Activated T-helper 17 cell treated with anti-CD3 and anti-CD28 coated beads, Interleukin-2, amount 50 U/mL, for 72 hours (primary cell): ENCODE measurements at regions not wholly inside any gene's neighbourhood (a gene's known extent, or its start where the extent isn't known, plus 50 kb on each side); places are given as distances from the start of the nearest gene placed in this dataset.

Experiments used
- ATAC-seq: fragments of 150-1000 bp; cut with Tn5 transposase; replicated peaks from 2 replicates; pipeline ENCODE4 v1.10.0; 2021; ENCODE audit warnings: mild to moderate bottlenecking, moderate library complexity
- H3K27ac Mint-ChIP-seq: one replicate; pipeline ENCODE4 v1.8.0; 2022; ENCODE audit warnings: mixed read lengths
- H3K27me3 Mint-ChIP-seq: one replicate; pipeline ENCODE4 v1.8.0; 2022; ENCODE audit warnings: mixed read lengths
- H3K36me3 Mint-ChIP-seq: one replicate; pipeline ENCODE4 v1.8.0; 2022; ENCODE audit warnings: low read depth, mild to moderate bottlenecking, mixed read lengths
- H3K4me1 Mint-ChIP-seq: one replicate; pipeline ENCODE4 v1.8.0; 2022; ENCODE audit warnings: mixed read lengths
- H3K4me3 Mint-ChIP-seq: one replicate; pipeline ENCODE4 v1.8.0; 2022; ENCODE audit warnings: mild to moderate bottlenecking, mixed read lengths
- H3K9me3 Mint-ChIP-seq: one replicate; pipeline ENCODE4 v1.8.0; 2022; ENCODE audit warnings: mixed read lengths

DNA sequence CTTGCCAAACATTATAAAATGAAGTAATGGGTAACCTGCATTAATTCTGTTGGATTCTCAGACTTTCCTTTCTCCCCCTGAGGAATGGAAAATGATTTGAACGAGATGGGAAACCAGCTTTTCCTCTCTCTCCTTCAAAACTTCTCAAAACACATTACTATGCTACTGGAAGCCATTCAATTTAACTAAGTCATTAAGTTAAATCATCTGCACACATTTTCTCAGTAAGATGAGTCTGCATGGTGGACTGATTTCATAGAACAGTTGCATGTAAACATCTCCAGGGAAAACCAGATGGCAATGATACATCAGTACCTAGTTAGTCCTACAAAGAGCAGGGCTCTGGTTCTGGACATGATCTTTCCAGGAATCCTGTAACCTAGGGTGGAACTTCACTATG, 59.9 kb downstream of the BMP4 start:
- Mint-ChIP-seq H3K27me3 (peaks cover 20% of the 10 kb centered on the region), H3K36me3 (no peaks in the 10 kb centered on the region), H3K27ac (no peak overlapping the region), H3K4me3 (no peak overlapping the region), H3K4me1 (no peaks in the 10 kb centered on the region), H3K9me3 (peaks cover 4% of the 10 kb centered on the region)
- no peak for ATAC-seq

DNA sequence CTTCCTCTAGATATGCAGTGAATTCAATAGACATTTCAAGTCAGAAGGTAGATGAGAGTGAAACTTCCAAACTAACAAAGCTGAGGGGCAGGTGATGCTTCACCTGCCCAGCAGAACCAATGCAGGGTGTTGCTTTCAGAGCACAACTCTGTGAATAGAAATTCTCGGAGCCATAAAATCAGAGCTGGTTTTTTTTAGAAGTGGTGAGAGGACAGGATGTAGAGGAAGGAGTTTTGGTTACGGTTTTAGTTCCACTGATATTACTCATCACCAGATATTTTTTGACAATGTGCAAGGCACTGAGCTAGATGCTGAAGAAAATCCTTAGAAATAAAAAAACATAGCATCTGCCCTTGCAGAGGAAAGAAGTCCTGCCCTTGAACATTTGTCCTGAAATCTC, 62.2 kb downstream of the BMP4 start:
- Mint-ChIP-seq H3K4me1 (no peaks in the 10 kb centered on the region), H3K27me3 (peaks cover 16% of the 10 kb centered on the region), H3K9me3 (peaks cover 4% of the 10 kb centered on the region), H3K36me3 (no peaks in the 10 kb centered on the region), H3K4me3 (no peak overlapping the region), H3K27ac (no peak overlapping the region)
- peak; percentile 43 for ATAC-seq

DNA sequence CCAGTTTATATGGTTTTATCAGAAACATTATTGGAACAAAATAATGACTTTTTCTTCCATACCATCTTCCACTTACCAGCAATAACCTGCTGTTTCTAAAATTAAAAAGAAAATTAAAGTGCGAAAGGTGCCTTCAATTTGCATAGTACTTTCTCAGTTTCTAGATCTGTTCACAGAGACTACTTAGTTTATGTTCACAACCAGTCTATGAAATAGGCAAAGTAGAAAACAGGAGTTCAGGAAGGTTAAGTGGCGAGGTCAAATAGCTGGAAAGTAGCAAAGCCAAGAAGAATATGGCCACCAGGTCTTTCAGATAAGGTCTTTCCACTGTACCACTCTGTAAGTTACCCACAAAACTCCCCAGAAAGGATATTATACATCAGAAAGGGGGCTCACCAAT, 63.3 kb downstream of the BMP4 start:
- H3K27me3 Mint-ChIP-seq = peaks cover 9% of the 10 kb centered on the region

DNA sequence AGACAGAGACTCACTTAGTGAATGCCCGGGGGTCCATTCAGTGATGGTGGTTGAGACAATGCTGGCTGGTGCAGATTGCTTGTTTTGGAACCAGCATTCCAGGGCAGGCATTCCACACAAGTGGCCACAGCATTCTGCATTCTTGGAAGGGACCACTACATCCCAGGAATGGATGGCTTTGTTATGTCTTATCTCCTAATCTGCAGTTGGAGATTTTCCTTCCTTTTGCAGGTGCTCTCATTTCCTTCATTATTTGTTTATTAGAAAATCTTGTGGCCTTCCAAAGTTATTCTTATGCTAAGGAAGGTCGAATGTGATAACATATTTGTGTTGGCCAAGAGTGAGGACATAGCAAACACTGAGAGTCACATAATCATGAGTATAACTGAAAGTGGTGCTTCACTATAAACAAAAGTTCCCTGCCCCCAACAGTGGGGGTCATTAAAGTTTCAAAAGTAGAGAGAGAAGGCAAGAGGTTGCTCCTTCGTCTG, 66.0 kb downstream of the BMP4 start:
- ATAC-seq = no peak
- peaks cover 4% of the 10 kb centered on the region for H3K9me3 Mint-ChIP-seq
- no peak overlapping the region for H3K4me3 Mint-ChIP-seq

More for the DNA sequence above, 63.3 kb downstream of the BMP4 start:
- no peaks in the 10 kb centered on the region for H3K9me3 Mint-ChIP-seq
- no peak for ATAC-seq
- H3K4me3 Mint-ChIP-seq = no peak overlapping the region
- no peak overlapping the region for H3K27ac Mint-ChIP-seq
- H3K36me3 Mint-ChIP-seq = no peaks in the 10 kb centered on the region
- no peaks in the 10 kb centered on the region for H3K4me1 Mint-ChIP-seq

DNA sequence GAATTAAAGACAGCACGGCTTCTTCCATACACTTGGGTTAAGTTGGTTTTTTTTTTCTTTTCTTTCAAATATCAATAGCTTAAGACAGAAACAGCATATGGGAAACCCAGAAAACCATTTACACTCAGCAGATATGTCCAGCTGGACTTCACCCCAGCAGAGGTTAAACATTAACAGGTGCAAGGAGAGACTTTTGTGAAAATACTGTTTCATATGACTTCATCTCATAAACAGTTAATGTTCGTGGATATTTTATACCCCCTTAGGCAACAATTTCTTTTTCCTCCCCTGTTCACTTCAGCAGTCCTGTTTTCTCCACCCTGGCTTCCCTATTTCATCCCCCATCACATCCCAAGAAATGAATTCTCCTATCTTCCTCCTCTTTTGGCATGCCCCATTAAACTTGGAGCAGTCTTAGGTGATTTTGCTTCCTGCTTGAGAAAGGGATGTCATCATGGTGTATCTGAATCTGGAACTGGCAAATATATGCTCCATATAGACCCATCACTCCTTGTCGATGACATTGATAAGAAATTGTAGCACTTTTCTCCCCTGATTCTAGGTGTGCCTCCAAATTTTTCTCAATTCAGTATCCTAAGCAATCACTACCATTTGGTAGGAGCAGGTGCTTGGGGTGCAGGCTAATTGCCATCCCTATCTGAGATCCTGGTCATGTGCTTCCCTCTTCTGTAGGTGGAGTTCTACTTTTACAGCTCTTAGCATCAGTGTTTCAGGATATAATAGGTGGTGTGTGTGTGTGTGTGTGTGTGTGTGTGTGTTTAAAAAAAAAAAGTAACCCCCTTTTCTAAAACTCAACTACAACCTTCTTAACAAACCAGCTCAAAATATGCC, 67.9 kb downstream of the BMP4 start:
- H3K36me3 Mint-ChIP-seq = no peaks in the 10 kb centered on the region
- no peak for ATAC-seq
- H3K9me3 Mint-ChIP-seq = peaks cover 4% of the 10 kb centered on the region
- peaks cover 3% of the 10 kb centered on the region for H3K27me3 Mint-ChIP-seq
- no peak overlapping the region for H3K27ac Mint-ChIP-seq
- H3K4me3 Mint-ChIP-seq = no peak overlapping the region
- no peaks in the 10 kb centered on the region for H3K4me1 Mint-ChIP-seq

More for the DNA sequence above, 66.0 kb downstream of the BMP4 start:
- no peak overlapping the region for H3K27ac Mint-ChIP-seq
- H3K27me3 Mint-ChIP-seq = peaks cover 3% of the 10 kb centered on the region
- no peaks in the 10 kb centered on the region for H3K36me3 Mint-ChIP-seq
- H3K4me1 Mint-ChIP-seq = no peaks in the 10 kb centered on the region

DNA sequence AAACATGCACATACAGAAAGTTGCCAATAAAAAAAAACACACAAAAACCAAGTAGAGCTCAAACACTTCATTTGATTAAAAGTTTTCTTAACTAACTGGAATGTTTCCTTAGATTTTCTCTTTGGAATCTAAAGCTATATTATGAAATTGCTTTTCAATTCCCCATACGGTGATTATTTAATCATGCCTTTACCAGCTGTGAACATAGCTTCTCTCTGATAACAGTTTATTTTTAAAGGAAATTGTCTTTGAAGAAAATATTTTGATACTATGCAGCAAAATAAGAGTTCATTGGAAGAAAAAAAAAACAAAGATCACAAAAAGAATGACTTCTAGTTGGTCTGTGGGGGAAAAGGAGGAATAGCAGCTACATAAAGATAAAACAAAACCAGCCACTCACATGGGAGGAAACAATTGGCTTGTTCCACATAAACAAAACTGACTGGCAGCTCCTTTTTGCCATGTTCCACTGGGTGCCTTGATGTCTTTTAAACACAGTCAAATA, 71.4 kb downstream of the BMP4 start:
- no peak for ATAC-seq
- Mint-ChIP-seq H3K9me3 (peaks cover 4% of the 10 kb centered on the region), H3K4me1 (no peaks in the 10 kb centered on the region), H3K4me3 (no peak overlapping the region), H3K36me3 (no peaks in the 10 kb centered on the region), H3K27me3 (peaks cover 3% of the 10 kb centered on the region), H3K27ac (no peak overlapping the region)

DNA sequence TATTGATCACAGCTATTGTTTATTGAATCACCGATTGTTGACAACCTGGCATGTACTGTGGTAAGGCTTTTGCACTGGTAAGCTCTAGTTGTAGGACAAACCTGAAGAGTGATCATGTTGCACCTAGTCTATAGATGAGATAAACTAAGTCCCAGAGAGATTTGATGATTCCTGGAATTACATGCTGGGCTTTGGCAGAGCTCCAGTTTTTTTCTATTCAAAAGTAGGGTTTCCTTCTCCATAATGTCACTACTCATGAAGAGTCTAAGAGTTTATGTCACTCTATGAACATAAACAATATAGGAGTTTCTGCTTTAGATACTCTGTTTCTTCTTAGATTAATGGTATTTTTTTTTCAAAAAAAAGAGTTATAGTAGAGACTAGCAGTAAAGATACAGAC, 72.0 kb downstream of the BMP4 start:
- H3K9me3 Mint-ChIP-seq = peaks cover 4% of the 10 kb centered on the region
- H3K4me1 Mint-ChIP-seq = no peaks in the 10 kb centered on the region
- H3K27me3 Mint-ChIP-seq = peaks cover 3% of the 10 kb centered on the region
- no peak overlapping the region for H3K27ac Mint-ChIP-seq
- no peak overlapping the region for H3K4me3 Mint-ChIP-seq
- no peak for ATAC-seq
- H3K36me3 Mint-ChIP-seq = no peaks in the 10 kb centered on the region

DNA sequence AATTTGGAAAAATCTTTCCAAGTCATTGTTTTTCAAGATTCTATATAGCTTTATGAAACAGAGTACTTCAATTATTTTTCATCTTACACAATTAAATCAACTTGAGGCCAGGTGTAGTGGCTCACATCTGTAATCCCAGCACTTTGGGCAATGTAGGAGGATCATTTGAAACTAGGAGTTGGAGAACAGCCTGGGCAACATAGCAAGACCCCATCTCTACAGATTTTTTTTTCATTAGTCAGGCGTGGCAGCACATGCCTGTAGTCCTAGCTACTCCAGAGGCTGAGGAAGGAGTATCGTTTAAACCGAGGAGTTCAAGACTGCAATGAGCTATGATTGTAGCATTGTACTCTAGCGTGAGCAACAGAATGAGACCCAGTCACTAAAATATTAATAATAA, 72.9 kb downstream of the BMP4 start:
- Mint-ChIP-seq H3K27me3 (peaks cover 3% of the 10 kb centered on the region), H3K36me3 (no peaks in the 10 kb centered on the region), H3K9me3 (peaks cover 4% of the 10 kb centered on the region), H3K27ac (no peak overlapping the region), H3K4me3 (no peak overlapping the region), H3K4me1 (no peaks in the 10 kb centered on the region)
- no peak for ATAC-seq

DNA sequence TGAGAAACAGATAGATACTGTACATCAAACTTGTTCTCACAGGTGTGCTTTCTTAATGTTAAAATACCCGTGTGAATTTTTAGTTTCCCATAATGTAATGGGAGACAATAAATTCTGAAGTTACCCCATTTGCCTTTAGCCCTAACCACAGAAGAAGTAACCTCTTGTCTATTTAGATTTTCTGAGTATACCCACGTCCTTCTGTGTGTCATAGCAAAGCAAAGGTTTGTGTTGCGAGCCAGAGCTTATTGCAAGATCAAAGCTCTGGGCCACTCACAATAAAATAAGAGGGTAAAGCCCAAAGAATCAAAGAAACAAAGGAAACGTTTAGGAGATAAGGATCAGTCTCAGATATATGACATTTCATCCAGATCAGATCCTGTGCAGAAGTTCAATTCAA, 73.9 kb downstream of the BMP4 start:
- H3K27me3 Mint-ChIP-seq = peaks cover 4% of the 10 kb centered on the region
- no peak overlapping the region for H3K4me3 Mint-ChIP-seq
- H3K4me1 Mint-ChIP-seq = no peaks in the 10 kb centered on the region
- no peak overlapping the region for H3K27ac Mint-ChIP-seq
- H3K9me3 Mint-ChIP-seq = peaks cover 6% of the 10 kb centered on the region
- ATAC-seq = no peak
- H3K36me3 Mint-ChIP-seq = no peaks in the 10 kb centered on the region

DNA sequence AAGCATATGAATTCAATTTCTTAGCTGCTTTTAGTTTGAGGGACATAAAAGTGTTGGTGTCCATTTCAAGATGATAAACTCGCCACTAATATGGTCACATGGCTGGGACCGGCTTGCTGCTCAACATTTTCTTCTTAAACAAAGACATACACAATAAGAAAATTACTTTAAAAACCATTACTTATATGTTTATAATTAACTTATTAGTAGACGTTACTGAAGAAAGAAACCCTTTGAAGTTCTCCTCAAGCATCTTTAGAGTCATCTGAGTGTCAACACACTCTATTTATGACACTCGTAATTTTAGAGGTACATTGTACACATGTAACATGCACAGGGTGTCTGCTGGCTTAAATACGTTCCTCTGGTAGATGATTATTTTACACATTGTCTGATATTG, 74.7 kb downstream of the BMP4 start:
- peaks cover 9% of the 10 kb centered on the region for H3K9me3 Mint-ChIP-seq
- ATAC-seq = no peak
- H3K4me3 Mint-ChIP-seq = no peak overlapping the region
- no peaks in the 10 kb centered on the region for H3K36me3 Mint-ChIP-seq
- H3K27ac Mint-ChIP-seq = no peak overlapping the region
- H3K4me1 Mint-ChIP-seq = no peaks in the 10 kb centered on the region
- peaks cover 6% of the 10 kb centered on the region for H3K27me3 Mint-ChIP-seq

DNA sequence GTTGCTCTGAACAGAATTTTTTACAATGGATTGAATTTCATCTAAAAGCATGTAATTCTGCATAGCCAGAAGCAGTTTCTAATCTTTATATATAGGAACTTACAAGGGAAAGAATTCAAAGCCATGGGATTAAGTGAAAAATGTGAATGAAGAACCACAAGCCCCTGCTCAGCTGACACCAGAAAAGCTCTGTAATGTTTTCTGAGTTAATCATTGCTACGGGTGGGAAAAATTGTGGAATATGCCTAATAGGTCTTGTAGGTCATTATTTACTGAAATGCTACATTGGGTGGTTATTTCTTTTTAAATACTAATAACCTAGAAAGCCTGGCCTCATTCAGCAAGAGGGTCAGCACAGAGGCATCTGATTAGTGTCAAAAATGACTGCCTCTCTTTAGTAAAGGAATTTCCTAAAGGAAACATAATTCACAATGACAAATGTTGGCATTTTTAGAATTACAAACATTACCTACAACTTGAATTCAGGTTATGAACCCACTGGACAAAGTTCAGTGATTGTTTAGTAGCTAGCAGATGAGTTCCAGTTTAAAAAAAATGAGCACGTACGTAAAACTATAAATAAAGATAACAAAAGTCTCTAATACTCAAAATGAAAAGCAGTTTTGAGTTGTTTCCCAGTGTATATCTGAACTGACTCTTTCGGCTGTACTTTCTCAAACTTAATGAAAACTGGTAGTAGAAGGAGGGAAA, 75.3 kb downstream of the BMP4 start:
- no peak for ATAC-seq
- Mint-ChIP-seq H3K36me3 (no peaks in the 10 kb centered on the region), H3K9me3 (peaks cover 9% of the 10 kb centered on the region), H3K4me3 (no peak overlapping the region), H3K4me1 (no peaks in the 10 kb centered on the region), H3K27me3 (peaks cover 4% of the 10 kb centered on the region), H3K27ac (no peak overlapping the region)

DNA sequence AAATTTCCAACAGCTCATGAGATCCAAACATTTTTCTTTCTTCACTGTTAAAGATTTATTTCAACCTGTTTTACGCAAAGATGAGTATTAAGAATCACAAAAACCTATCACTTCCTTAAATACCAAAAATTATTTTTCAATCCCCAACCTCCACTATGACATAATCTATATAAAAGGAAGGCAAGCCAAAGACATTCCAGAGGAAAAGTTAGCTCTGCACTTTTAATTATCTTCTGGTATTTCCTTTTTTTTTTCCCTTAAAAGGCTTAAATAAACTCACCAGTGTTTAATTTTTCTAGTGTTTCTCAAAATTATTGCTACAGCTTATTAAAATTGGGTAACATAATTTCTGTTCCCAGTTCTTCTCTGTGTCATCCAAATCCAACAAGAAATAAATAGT, 75.9 kb downstream of the BMP4 start:
- Mint-ChIP-seq H3K9me3 (peaks cover 10% of the 10 kb centered on the region), H3K4me1 (no peaks in the 10 kb centered on the region), H3K27me3 (peaks cover 4% of the 10 kb centered on the region), H3K27ac (no peak overlapping the region), H3K4me3 (no peak overlapping the region), H3K36me3 (no peaks in the 10 kb centered on the region)
- ATAC-seq = no peak

DNA sequence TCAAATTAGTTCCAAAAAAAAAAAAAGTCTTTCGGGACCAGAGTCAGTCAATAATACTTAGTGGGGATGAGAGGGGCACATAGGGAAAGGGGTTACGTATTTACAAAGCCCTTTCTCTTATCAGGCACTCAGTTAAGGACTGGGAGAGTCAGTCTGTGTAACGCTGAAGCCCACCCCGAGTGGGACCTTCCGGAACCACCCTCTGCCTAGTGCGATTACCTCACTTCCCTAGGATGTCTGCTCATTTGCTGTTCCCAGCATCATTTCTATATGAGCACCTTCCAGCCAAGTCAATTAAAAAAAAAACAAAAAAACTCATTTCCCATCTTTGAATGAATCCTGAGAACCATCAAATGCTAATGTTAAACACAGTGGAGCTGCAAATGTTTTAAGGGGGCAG, 76.9 kb downstream of the BMP4 start:
- peaks cover 4% of the 10 kb centered on the region for H3K27me3 Mint-ChIP-seq
- H3K27ac Mint-ChIP-seq = no peak overlapping the region
- ATAC-seq = no peak
- H3K4me1 Mint-ChIP-seq = no peaks in the 10 kb centered on the region
- peaks cover 10% of the 10 kb centered on the region for H3K9me3 Mint-ChIP-seq
- no peaks in the 10 kb centered on the region for H3K36me3 Mint-ChIP-seq
- no peak overlapping the region for H3K4me3 Mint-ChIP-seq

DNA sequence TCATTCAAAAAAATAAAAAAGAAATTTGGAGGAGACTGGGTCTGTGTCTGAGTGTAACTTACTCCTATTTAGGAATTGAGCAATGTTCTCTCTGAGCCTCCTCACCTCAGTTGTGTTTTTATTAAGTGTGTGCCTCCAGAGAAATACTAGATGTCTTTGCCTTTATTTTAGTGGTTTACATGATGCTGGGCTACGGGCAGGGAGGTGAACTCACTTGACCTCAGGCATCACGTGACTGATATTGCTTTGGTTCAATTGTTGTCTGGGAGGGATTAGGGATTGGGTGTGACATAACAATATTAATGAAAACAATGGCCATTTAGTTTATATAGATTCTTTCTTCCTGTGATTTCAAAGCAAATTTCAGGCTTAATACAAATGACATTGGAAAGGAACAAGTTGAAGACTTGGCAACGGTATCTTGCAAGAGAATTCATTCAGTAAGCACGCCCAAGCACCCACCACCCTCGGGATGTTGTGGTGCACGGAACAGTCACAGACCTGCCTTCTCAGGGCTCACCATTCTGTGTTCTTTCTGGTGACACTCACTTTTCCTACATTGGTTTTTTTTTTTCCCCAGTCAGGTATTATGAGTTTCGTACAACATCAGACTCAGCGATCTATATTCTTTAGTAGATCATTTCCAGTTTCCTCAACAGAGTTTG, 77.5 kb downstream of the BMP4 start:
- Mint-ChIP-seq H3K36me3 (no peaks in the 10 kb centered on the region), H3K9me3 (peaks cover 10% of the 10 kb centered on the region), H3K4me1 (no peaks in the 10 kb centered on the region), H3K27ac (no peak overlapping the region), H3K4me3 (no peak overlapping the region), H3K27me3 (peaks cover 4% of the 10 kb centered on the region)
- ATAC-seq = no peak
